Tongue (tissue), 1 donor: ENCODE measurements at regions not wholly inside any gene's neighbourhood (a gene's known extent, or its start where the extent isn't known, plus 50 kb on each side); places are given as distances from the start of the nearest gene placed in this dataset.

Experiments used
- DNase-seq: peaks from one replicate; pipeline ENCODE4 v3.0.0-alpha.2; 2015

GRCh38 chr12:4106621-4107020, 166.9 kb upstream of the CCND2 start:
- DNase-seq, result no peak

DNA sequence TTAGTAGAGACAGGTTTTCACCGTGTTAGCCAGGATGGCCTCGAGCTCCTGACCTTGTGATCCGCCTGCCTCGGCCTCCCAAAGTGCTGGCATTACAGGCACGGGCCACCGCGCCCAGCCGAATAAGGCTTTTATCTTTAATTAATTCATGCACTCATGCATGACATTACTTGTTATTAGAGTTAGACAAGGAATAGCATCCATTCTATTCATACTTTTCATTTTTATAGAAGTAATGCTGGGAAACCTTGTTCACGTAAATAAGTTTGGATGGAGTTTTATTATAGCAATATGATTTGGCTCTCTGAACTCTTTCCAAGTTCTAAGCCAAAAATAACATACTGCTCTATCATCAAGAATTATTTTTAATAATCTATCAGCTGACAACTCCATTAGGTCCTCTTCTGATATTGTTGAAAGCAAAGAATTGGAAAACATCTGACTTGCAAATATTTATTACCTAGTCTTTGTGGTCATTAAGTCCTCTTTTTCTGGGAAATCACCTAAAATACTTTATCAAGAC, 168.8 kb upstream of the CCND2 start:
- DNase-seq, result no peak

- no peak for DNase-seq
These were observed 174.3 kb upstream of the CCND2 start for GRCh38 chr12:4099276-4099675.

DNA sequence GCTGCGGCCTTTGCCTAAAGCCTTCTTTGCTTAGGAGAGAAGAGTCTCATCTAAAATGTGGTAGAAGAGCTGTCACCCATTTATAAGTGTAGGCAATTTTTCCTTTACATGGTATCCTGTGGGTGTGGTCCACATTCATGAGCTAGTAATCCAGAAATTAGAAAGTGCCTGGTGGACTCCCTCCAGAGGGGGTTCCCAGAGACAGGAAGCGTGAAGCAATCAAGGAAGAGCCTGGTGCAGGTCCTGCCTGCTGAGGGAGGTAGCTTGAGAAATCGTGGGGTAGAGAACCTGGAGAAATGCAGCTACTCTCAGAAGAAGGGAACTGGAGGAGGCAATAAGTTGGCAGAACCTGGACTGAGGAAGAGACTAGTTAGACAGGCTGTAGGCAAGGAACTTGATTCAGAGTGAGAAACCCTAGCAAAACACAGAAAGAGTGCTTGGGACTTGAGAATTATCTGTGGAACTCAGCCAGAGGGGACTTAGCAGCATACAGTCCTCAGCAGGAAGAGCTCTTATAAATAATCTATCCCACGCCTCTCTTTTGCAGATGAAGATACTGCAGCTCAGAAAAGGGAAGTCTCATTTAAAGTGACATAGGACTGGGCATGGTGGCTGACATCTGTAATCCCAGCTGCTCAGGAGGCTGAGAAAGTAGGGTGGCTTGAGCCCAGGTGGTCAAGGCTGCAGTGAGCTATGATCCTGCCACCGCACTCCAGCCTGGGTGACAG, 182.4 kb upstream of the CCND2 start:
- no peak for DNase-seq

DNA sequence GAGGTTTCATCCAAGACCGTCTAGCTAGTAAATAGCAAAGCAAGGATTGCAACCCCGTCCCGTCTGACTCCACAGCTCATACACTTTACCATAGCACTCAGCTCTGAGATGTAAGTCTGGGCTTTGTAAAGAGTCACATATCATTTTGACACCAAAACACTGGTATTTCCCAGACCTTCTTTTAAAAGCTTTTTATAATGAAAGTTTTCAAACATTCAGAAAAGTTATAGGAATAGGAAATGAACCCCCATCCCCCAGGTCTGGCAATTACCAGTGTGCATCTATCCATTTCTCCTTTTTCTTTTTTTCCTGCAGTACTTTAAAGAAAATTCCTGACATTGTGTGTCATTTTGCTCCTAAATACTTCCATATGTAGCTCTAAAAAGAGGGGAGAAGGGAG, 183.6 kb upstream of the CCND2 start:
- DNase-seq, result peak; percentile 45

DNA sequence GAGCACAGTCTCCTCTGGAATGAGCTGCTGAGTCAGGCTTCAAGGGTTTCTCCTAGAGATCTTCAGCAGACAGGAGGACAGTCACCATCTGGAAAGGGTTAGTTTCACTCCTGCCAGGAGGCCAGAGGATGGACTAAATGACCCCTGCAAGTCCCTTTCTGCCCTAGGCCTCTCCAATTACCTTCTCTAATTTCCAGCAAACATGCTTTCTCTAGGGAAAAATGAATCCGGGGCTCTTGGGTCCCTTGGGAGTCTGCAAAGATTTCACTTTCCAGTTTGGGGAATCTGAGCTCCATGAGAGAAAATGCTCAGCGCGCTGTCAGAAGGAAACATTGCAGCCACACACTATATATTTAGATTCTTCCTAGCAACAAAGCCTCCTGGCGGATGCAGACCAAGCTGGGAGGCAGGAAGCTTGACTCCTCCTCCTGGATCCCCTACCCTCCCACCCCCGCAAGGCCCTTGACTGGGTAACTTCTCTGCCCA, 184.4 kb upstream of the CCND2 start:
- DNase-seq, result peak; percentile 86

DNA sequence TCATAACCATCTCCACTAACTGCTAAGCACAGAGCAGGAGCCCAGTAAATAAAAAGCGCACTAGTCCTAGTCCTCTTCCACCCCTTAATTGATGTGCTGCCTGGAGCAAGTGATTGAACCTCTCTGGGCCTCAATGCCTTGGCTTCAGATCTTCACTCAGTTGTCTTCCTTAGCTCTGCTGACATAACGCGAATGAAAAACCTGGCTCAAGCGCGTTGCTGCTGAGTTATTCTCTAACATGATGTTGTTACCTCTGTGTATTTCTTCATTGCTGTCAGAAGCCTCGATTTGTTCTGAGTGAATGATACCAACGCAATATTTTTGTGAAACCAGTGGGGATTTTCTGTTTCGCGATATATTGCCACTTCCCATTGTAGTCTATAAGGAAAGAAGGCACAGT, 185.1 kb upstream of the CCND2 start:
- no peak for DNase-seq

DNA sequence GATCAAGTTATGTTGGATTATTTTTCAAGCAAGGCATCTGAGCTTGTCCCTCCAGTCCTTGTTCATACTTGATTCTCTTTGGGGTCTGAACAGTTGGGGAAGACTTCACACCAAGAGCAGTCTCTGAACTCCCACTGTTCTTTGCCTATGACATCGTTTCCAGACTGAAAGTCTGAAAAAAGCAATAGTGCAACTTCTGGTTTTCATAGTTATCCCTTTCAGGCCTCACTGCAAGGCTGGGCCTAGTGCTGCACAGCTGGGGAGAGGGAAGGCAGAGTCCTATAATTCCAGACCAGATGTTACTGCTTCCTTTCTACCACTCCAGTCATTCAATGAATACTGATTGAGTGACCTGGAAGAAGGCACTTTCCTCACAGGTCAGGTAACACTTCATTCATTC, 187.1 kb upstream of the CCND2 start:
- DNase-seq, result peak; percentile 62

DNA sequence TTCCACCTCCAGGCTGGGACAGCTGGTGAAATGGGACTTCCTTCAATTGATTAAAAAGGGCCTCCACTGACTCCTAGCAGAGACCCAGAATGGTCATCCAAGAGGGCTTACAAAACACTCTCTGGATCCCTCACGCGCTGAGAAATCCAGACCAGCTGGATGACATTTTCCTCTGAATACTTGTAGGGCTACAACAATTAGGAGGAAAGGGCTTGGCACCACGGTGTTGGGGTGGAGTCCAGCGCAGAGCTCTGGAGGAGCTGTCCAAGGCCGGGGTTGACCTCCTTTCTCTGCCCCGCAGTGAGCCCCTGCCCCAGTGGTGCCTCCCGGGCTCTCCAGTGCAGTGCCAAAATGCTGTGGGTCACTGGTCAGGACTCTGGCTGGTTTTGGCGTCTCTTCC, 189.0 kb upstream of the CCND2 start:
- peak; percentile 36 for DNase-seq

GRCh38 chr12:4082809-4083403, 190.7 kb upstream of the CCND2 start:
- no peak for DNase-seq

DNA sequence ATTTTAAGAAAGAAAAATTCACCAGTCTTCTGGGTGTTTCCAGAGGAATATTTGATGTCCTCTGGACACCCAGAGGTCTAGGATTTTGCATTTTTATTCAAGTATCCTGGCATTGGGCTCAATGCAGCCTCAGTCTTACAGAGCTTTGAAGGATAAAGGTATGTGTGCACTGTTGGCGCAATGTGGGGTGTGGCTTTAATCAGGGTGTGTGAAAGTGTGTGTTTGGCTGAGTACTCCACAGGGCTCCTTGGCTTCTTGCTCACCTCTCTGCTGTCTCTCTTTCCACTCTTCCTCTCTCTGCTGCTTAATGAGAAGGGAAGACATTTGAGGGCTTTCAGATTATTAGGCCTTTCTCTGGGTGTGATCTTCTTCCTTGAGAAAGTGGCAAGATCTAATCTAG, 193.3 kb upstream of the CCND2 start:
- DNase-seq, result no peak

- no peak for DNase-seq
These were observed 199.4 kb upstream of the CCND2 start for GRCh38 chr12:4074129-4074528.

- no peak for DNase-seq
These were observed 196.4 kb upstream of the PARP11 start for GRCh38 chr12:4069670-4070010.

- no peak for DNase-seq
These were observed 195.9 kb upstream of the PARP11 start for GRCh38 chr12:4068981-4069669.

- peak; percentile 40 for DNase-seq
These were observed 190.8 kb upstream of the PARP11 start for GRCh38 chr12:4064008-4064407.

- DNase-seq, result no peak
These were observed 186.8 kb upstream of the PARP11 start for GRCh38 chr12:4059898-4060568.

GRCh38 chr12:4056910-4057845, 184.0 kb upstream of the PARP11 start:
- DNase-seq, result no peak

DNA sequence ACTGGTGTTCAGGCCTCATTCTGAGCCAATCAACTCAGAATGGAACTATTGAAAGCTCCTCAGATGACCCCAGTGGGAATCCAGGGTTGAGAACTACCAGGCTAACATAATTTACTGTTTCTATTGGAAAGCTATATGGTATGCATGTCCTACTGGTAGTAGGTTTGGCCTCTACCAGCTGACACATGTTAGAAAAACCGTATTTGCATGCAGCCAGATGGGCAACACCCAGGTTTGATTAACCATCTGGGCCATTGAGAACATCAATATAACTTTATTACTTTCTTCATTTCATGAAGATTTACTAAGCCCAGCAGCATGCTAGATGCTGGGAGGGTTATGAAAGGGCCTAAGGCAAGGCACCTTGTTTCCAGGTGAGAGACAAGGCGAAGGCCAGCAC, 181.4 kb upstream of the PARP11 start:
- no peak for DNase-seq

DNA sequence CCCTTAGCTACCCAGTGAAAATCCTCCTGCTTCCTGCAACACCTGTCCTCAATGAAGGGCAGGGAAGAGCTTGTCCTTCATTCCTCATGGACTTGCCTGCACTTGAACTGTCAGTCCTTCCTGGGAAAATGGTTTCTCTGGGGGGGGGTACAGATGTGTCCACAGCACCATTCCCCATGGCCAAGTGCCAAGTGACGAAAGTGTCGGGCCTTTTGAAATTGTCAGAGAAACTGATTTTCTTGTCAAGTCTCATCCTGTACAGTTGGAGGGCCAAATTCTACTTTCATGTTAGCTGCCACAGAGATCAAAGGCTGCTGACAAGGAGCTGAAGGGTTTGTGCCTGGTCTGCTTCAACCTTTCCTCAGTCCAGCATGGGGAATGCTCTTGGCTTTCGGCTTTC, 179.5 kb upstream of the PARP11 start:
- DNase-seq, result no peak

DNA sequence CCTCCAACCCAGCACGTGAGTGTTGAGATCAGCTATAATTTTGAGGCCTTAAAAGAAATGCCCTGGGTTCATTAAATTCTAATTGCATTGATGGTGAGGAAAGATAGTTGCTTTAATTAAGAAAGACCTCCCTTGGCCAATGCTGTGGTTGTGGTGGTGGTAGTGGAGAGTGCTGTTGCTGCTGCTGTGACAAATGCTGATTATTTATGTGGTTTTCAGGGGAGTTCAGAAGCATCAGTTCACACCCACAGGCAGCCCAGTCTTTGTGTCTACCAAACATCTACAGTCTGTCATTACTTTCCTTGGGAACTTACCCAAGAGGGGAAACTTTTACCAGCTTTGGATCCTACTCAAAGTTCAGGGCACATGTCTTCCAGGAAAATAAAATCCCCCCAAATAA, 178.4 kb upstream of the PARP11 start:
- no peak for DNase-seq

GRCh38 chr12:4050340-4050739, 177.1 kb upstream of the PARP11 start:
- DNase-seq, result no peak
